ENCODE measurements at regions not wholly inside any gene's neighbourhood (a gene's known extent, or its start where the extent isn't known, plus 50 kb on each side); places are given as distances from the start of the nearest gene placed in this dataset.

DNA sequence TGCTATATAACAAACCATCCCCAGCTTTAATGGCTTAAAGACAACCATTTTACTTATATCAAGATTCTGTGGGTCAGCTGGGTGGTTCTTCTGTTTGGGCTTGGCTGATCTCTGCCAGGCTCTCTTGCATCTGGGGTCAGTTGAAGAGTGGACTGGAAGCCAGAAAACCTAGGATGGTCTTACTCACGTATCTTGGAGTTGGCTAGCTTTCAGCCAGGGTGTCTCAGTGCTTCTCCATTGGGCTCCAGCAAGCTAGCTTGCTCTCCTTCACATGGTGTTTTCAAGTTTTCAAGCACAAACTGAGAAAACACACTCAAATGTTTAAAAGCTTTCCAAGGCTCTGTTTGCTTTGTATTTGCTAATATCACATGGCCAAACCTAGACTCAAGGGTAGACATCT, 146.8 kb downstream of the PIK3R1 start:
- TF ChIP-seq, protein P1, sequence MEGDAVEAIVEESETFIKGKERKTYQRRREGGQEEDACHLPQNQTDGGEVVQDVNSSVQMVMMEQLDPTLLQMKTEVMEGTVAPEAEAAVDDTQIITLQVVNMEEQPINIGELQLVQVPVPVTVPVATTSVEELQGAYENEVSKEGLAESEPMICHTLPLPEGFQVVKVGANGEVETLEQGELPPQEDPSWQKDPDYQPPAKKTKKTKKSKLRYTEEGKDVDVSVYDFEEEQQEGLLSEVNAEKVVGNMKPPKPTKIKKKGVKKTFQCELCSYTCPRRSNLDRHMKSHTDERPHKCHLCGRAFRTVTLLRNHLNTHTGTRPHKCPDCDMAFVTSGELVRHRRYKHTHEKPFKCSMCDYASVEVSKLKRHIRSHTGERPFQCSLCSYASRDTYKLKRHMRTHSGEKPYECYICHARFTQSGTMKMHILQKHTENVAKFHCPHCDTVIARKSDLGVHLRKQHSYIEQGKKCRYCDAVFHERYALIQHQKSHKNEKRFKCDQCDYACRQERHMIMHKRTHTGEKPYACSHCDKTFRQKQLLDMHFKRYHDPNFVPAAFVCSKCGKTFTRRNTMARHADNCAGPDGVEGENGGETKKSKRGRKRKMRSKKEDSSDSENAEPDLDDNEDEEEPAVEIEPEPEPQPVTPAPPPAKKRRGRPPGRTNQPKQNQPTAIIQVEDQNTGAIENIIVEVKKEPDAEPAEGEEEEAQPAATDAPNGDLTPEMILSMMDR (IDR thresholded peaks at IDR 0.05; ENCODE audit: low read length) = no peak
- no peak for TF ChIP-seq EZH2 (IDR thresholded peaks at IDR 0.05; ENCODE audit: borderline replicate concordance, low read length)
